Skeletal muscle tissue (tissue), 3 donors: ENCODE measurements at regions not wholly inside any gene's neighbourhood (a gene's known extent, or its start where the extent isn't known, plus 50 kb on each side); places are given as distances from the start of the nearest gene placed in this dataset.
"Not testable (repeated sequence)": the region's sequence is repeated elsewhere in the genome, so short reads cannot be mapped to it uniquely, and the experiment has no call there.

Experiments
- H3K27ac ChIP-seq: one replicate; pipeline ENCODE4 v1.7.0; 2013; ENCODE audit warnings: mild to moderate bottlenecking, low read depth, low read length, inconsistent platforms
- H3K27me3 ChIP-seq, 3 donors: one replicate each; pipeline ENCODE4 v1.7.0; 2013; ENCODE audit warnings: low read length in 3 of 3; ENCODE audit not compliant: control insufficient read depth in 3 of 3, insufficient read depth in 3 of 3
- H3K36me3 ChIP-seq, 3 donors: one replicate each; pipeline ENCODE4 v1.7.0; 2013; ENCODE audit warnings: low read length in 3 of 3; ENCODE audit not compliant: control insufficient read depth in 3 of 3, insufficient read depth in 3 of 3
- H3K4me1 ChIP-seq, 3 donors: one replicate each; pipeline ENCODE4 v1.7.0; 2013; ENCODE audit warnings: low read length in 3 of 3, mild to moderate bottlenecking in 3 of 3; ENCODE audit not compliant: control insufficient read depth in 3 of 3, insufficient read depth in 3 of 3
- H3K4me3 ChIP-seq, 3 donors: one replicate each; pipeline ENCODE4 v1.7.0; 2013; ENCODE audit warnings: low read length in 3 of 3
- H3K9ac ChIP-seq, 3 donors: one replicate each; pipeline ENCODE4 v1.7.0; 2013; ENCODE audit warnings: low read length in 3 of 3, mild to moderate bottlenecking in 3 of 3, moderate library complexity in 2 of 3, low read depth in 1 of 3
- H3K9me3 ChIP-seq, 3 donors: one replicate each; pipeline ENCODE4 v1.7.0; 2013; ENCODE audit warnings: low read length in 3 of 3; ENCODE audit not compliant: control insufficient read depth in 3 of 3
- donor health status: Osteomylitis.

DNA sequence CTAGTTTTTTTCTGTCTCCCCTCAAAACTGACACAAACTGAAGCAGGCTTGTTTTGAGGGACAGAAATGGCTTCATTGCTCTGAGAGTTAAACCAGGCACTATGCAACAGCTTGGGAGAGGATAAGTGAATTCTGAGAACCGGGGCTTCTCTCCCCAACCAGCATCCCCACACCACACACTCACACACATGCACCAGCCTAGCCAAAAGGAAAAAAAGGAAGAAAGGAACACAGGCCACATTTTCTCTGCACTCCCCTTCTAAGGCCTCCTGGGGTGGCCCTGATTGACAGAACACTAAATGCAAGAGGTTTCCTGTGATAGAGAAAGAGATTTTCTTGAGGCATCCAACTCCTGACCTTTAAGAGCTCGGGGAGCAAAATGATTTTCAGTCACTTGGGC, 177.5 kb downstream of the TLE3 start:
- H3K9ac ChIP-seq = no peak overlapping the region
- no peaks in the 10 kb centered on the region for H3K27me3 ChIP-seq
- H3K9me3 ChIP-seq = peaks cover 3 to 7% (median 3%) of the 10 kb centered on the region in 3 donors
- H3K36me3 ChIP-seq = no peaks in the 10 kb centered on the region
- no peak overlapping the region for H3K4me3 ChIP-seq
- peaks cover 8 to 16% (median 11%) of the 10 kb centered on the region in 3 donors for H3K4me1 ChIP-seq
- no peak overlapping the region for H3K27ac ChIP-seq

DNA sequence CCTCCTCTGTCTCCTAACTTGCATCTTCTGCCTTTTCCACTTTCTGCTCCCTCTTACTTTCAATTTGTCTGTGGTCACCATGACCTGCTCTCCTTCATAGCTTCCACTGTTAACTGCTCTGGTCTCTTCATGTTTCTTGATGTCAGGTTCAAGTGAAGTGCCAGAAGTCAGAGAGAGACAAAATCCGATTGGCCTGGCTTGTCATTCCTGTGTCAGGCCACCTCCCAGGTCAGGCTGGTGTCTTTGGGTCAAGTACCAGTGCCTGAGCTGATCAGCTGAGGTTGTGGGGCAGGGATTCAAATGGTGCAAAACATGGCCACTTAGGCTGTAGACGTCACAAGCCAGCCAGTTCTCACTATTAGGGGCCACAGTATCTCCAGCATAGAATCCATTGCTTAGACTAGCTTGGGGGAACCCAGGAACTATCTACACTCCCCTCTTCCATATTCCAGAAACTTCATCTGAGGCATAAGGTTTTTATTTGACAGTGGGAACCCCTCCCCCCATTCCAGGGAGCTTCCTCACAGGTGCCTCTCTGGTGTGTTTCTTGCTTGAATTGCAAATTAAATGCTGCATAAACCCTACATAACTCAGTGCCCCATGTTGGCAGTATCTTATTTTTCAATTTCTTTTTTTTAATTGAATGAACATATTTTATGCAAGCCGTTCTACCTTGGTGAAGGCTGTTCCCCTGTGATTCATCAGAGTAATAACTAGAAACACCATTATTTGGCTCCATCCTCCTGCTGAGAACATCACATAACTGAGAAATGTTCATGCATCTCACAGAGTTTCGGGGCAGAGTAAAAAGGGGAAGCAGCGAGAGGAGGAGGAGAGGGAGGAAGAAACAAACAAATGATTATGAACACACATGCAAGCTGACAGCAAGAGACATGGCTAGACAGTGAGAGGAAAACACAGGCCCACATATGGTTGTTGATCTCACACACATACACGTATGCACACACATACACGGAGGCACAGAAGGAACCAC, 175.8 kb downstream of the TLE3 start:
- Histone ChIP-seq H3K27me3 (no peaks in the 10 kb centered on the region), H3K4me1 (peaks cover under 1 to 7% (median 2%) of the 10 kb centered on the region in 3 donors), H3K27ac (no peak overlapping the region), H3K9me3 (peaks cover 3 to 9% (median 4%) of the 10 kb centered on the region in 3 donors), H3K4me3 (no peak overlapping the region), H3K36me3 (no peaks in the 10 kb centered on the region), H3K9ac (no peak overlapping the region)

DNA sequence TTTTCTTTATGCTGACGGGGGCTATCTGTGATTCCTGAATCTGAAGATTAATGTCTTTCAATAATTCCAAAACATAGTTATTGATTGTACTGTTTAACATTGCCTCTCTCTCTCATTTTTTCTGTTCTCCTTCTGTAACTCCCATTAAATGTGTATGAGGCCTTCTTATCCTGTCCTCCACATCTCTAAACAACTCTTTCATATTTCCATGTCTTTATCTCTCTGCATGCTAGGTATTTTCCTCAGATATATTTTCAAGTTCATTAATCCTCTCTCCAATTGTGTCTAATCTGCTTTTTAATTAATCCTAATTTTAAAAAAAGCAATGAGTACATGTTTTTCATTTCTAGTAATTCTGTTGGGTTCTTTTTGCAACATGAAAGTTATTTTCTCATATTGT, 173.2 kb downstream of the TLE3 start:
- peaks cover 3 to 9% (median 4%) of the 10 kb centered on the region in 3 donors for H3K9me3 ChIP-seq
- H3K4me1 ChIP-seq = no peaks in the 10 kb centered on the region
- H3K27me3 ChIP-seq = no peaks in the 10 kb centered on the region
- no peak overlapping the region for H3K4me3 ChIP-seq
- H3K9ac ChIP-seq = no peak overlapping the region
- H3K36me3 ChIP-seq = no peaks in the 10 kb centered on the region
- H3K27ac ChIP-seq = no peak overlapping the region

DNA sequence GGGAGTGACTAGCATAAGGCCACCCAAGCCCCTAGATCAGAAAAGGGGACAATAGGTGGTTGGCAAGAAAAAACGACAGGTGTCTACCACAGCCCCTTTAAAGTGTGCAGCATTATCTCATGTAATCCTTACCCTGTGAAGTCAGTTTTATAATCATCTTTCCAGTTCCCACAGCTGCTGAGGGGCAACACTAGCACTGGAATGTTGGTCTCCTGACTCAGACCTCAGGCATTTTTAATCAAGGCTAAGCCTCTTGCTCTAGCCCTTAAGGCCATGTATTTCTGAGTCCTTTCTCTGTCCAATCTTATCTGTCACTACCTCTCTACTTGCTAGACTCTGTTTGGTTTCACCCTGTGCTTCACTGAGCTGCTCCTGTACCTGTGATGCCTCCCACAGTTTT, 171.7 kb downstream of the TLE3 start:
- Histone ChIP-seq H3K9me3 (peaks cover 3 to 9% (median 4%) of the 10 kb centered on the region in 3 donors), H3K4me3 (no peak overlapping the region), H3K27me3 (no peaks in the 10 kb centered on the region), H3K4me1 (peaks cover 6 to 10% (median 10%) of the 10 kb centered on the region in 3 donors), H3K9ac (no peak overlapping the region), H3K36me3 (no peaks in the 10 kb centered on the region), H3K27ac (no peak overlapping the region)

DNA sequence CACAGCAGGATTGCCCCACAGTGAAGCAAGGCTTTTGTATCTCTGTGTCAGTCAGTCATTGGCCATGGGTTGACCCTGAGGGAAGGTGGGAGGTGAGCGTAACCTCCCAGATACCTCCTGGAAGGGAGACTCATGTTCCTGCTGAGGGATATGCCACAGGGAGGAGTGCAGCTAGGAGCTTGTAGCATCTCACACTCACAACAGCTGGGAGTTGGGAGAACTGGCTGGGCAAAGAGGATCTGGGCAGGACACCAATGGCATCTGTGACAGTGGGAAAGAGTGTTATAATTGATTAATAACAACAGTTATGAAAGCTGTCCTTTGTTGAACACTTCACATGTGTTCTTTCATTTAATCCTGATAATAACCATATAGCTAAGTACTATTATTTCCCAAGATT, 171.0 kb downstream of the TLE3 start:
- H3K9me3 ChIP-seq = peaks cover 3 to 9% (median 4%) of the 10 kb centered on the region in 3 donors
- peaks cover 8 to 13% (median 13%) of the 10 kb centered on the region in 3 donors for H3K4me1 ChIP-seq
- H3K9ac ChIP-seq = no peak overlapping the region
- H3K36me3 ChIP-seq = no peaks in the 10 kb centered on the region
- H3K27ac ChIP-seq = no peak overlapping the region
- no peaks in the 10 kb centered on the region for H3K27me3 ChIP-seq
- H3K4me3 ChIP-seq = no peak overlapping the region

DNA sequence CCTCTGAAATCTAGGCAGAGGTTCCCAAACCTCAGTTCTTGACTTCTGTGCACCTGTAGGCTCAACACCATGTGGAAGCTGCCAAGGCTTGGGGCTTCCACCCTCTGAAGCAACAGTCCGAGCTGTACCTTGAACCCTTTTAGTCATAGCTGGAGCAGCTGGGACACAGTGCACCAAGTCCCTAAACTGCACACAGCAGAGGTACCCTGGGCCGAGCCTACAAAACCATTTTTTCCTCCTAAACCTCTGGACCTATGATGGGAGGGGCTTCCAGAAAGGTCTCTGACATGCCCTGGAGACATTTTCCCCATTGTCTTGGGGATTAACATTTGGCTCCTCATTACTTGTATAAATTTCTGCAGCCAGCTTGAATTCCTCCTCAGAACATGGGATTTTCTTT, 168.8 kb downstream of the TLE3 start:
- H3K36me3 ChIP-seq = not testable (repeated sequence)
- peaks cover 8 to 13% (median 13%) of the 10 kb centered on the region in 3 donors for H3K4me1 ChIP-seq

DNA sequence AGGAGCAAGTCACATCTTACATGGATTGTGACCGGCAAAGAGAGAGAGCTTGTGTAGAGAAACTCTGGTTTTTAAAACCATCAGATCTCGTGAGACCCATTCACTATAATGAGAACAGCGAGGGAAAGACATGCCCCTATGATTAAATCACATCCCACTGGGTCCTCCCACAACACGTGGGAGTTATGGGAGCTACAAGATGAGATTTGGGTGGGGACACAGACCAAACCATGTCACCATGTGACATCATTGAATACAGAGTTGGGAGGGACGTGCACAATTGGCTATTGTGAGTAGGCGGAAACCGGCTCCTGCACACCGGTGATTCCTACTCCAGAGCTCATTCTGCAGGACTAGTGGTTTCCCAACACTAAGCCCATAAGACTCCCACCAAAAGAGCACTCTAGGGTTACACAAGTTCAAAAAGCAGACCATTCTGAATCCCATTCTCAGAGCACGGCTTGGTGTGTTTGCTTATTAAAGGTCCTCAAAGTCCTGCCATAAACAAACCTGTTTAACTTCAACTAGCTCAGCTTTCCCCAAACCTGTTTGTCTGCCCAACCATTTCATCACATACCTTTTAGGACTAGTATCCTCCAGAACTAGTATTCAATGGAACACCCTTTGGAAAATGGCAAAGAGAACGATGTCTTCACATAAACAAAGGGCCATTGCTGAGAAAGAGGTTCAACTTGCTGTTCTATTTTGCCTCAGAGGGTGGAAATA, 167.6 kb downstream of the TLE3 start:
- H3K4me3 ChIP-seq = no peak overlapping the region
- H3K27me3 ChIP-seq = no peaks in the 10 kb centered on the region
- H3K9me3 ChIP-seq = peaks cover 3 to 5% (median 3%) of the 10 kb centered on the region in 3 donors
- H3K27ac ChIP-seq = peak overlapping the region; percentile 75
- H3K36me3 ChIP-seq = no peaks in the 10 kb centered on the region
- H3K9ac ChIP-seq = no peak overlapping the region
- H3K4me1 ChIP-seq = peaks cover 8 to 13% (median 13%) of the 10 kb centered on the region in 3 donors

More for the DNA sequence above, 168.8 kb downstream of the TLE3 start:
- not testable (repeated sequence) for H3K27me3 ChIP-seq, H3K4me3 ChIP-seq, H3K9ac ChIP-seq, H3K9me3 ChIP-seq, H3K27ac ChIP-seq

DNA sequence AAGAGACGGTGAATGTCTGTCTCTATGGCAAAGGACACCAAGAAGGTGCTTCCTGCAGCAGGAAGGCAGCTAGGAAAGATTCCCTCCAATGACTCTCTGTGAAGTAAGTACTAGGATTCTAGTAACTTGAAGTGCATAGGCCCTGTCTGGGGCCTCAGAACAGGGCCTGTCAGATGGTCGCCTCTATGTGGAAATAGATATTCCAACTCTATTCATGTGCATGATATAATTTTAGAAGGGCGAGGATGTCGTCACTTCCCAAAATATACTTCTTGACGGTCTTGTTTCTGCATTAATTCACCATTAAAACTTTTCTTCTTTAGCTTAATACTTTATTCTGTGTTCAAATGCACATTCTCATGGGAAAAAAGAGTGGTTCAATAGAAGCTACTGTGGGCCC, 167.0 kb downstream of the TLE3 start:
- Histone ChIP-seq H3K36me3 (no peaks in the 10 kb centered on the region), H3K4me1 (peaks cover 8 to 13% (median 13%) of the 10 kb centered on the region in 3 donors), H3K9ac (peak overlapping the region in 1 of 3 donors; percentile 55), H3K27me3 (no peaks in the 10 kb centered on the region), H3K27ac (peak overlapping the region; percentile 75), H3K9me3 (peaks cover 0 to 3% (median 3%) of the 10 kb centered on the region in 3 donors), H3K4me3 (no peak overlapping the region)

DNA sequence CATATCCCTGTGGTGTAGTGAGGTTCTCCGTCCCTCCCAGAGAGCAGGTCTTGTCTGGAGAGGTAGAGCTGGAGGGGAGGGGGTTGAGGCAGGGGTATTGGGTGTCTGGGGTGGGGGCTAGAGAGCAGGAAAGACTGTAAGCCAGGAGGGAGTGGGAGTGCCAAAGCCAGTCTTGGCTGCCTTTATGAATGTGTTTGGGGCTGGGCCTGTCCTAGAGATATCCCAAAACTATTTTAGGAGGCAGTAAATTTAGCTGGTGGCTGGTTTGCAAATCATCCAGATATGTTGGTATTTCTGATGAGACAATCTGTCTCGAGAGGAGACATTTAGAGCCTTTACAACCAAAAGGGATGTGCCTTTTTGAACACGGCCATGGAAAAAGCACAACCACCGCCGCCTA, 166.6 kb downstream of the TLE3 start:
- peaks cover 0 to 3% (median 3%) of the 10 kb centered on the region in 3 donors for H3K9me3 ChIP-seq
- H3K27me3 ChIP-seq = no peaks in the 10 kb centered on the region
- peak overlapping the region; percentile 75 for H3K27ac ChIP-seq
- no peak overlapping the region for H3K4me3 ChIP-seq
- H3K9ac ChIP-seq = peak overlapping the region in 1 of 3 donors; percentile 55
- H3K36me3 ChIP-seq = no peaks in the 10 kb centered on the region
- H3K4me1 ChIP-seq = peaks cover 8 to 13% (median 13%) of the 10 kb centered on the region in 3 donors
